Stromal cell of bone marrow (primary cell): ENCODE measurements at regions not wholly inside any gene's neighbourhood (a gene's known extent, or its start where the extent isn't known, plus 50 kb on each side); places are given as distances from the start of the nearest gene placed in this dataset.

Experiments used
- DNase-seq: peaks from one replicate; pipeline ENCODE4 v3.0.0-alpha.2; 2012; ENCODE audit warnings: low read depth

DNA sequence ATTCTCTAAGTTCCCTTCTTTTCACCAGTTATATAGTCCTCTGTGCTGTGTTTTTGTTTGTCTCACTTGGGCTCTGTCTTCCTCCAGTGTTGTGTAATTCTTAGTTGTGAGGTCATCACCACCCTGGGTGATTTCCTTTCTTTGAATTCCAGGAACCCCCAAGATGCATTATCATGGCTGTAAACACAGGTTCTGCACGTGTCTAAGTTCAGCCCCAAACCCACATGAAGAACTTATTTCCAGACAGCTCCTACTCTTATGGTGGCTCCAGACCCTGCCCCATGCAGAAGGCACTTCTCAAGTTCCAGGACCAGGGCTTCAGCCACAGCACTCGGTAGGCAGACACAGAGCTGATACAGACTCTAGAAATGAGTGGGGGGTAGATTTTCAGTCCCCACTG lies 560.5 kb downstream of the BCL11B start:
- DNase-seq: no peak

DNA sequence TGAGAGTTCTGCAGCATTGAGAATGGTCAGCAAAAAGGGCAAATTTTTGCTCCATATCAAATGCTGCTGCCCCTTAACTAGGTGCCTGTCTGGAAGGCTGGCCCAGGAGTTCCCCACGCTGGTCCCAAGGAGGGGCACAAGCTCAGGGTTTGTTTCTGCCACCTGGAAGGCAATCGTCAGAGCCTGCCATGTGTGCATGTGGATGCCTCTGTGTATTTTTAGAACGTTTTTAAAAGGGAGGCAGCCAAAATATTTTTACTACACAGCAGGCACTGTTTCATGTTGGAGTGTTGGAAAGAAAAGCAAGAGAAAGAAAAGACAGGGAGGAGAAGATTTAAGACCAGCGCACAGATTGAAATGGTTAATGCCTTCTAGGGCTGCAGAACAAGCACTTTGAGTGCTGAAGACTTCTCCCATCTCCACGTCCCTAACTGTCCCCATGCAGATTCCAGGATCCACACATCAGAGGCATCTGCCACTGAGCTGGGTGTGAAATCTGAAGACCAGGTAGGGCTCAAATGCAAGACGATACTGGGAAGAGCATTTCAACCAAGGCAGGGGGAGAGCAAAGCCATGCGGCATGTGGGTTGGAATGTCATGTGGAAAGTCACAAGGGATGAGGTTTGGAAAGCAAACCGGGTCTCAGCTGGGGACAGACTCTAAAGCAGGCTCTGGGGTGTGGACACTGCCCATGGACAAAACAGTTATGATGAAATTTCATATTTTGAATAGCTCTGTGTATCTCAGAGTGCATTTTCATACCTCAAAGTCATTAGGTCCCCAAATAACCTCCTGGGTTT lies 557.2 kb downstream of the BCL11B start:
- no peak for DNase-seq

DNA sequence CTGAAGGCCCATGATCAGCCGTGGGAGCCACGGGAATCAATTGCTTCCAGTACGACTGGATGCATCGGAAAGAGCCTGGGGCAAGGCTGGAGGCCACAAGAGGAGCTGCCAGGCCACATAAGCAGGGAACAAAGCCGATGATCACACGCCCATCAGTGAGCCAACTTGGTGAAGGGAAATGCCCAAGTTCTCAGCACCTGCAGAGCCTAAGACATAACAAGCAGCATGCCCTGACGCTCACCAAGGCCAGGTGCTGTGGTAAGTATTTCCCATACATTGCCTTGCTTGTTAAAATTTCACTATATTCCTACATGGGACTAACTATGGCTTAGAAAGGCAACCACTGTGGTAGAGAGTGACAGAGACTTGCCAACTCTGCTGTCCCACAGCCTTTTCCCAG lies 555.9 kb downstream of the BCL11B start:
- DNase-seq: no peak

DNA sequence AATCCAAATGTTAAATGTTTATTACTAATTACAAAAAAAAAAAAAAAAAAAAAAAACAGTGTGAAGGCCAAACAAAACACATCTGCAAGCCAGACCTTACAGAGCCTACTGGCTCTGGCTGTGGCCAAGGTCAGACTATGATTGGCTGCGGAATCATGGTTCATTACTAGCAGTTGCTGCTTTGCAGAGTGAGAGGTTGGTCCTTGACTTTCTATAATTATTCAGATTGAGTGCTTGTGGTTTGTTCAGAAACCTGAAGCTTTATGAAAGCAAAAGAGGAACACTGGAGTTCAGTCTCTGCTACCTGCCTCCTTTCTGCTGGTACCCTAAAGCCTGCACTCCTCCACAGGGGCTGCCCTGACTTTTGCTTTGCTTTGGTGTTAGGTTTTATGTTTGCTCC lies 550.9 kb downstream of the BCL11B start:
- DNase-seq: no peak

DNA sequence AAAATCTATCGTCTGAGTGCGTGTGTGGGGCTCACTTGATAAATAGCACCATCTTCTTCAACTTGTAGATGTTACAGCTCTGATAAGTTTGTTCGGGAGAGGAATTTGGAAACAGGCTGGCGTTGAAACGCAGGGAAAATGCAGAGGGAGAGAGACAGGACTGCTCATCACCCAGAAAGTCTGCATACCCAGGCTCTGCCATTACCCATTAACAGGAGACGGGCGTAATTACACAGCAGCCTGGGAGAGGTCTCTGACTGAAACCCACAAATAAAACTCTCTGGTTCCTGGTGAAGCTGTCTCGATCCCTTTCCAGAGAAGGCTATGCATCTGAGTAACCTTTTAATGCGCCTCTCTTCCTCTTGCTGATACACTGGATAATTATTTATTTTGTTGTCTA lies 547.3 kb downstream of the BCL11B start:
- DNase-seq: no peak

DNA sequence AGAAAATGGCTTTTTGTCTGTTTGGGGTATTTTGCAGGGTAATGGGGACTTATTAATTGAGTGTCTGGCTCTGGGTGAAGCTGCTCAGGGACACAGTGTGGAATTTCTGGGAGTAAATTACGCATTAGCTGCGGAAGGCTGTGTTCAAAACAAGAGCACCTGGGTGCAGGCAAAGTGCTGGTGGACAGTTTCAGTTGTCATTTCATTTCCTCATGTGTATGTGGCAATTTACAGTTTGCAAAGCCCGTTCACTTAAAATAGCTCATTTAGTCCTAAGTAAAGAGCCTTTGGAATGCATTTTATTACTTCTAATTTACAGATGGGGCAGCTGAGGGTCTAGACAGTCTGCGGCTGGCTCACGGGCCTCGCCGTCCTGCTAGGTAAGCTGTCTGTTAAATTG lies 546.8 kb downstream of the BCL11B start:
- DNase-seq: no peak

DNA sequence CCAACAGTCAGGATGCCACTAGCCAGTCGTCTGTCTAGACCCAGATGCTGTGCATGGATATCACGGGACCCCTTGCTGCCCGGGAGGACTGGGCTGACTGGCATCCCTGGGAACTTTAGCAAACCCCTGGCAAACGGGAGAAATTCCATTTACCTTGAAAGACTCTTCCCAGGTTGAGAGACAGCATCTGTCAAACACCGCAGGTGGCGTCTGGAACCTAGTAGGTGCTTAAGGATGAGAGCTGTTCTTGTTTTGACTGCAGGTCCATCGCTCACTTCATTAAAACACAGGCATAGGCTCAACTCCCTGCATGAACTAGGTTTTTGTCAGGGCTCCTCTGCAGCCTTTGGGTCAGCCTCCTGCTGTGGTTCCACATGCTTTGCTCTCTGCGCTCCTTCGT lies 546.3 kb downstream of the BCL11B start:
- no peak for DNase-seq

DNA sequence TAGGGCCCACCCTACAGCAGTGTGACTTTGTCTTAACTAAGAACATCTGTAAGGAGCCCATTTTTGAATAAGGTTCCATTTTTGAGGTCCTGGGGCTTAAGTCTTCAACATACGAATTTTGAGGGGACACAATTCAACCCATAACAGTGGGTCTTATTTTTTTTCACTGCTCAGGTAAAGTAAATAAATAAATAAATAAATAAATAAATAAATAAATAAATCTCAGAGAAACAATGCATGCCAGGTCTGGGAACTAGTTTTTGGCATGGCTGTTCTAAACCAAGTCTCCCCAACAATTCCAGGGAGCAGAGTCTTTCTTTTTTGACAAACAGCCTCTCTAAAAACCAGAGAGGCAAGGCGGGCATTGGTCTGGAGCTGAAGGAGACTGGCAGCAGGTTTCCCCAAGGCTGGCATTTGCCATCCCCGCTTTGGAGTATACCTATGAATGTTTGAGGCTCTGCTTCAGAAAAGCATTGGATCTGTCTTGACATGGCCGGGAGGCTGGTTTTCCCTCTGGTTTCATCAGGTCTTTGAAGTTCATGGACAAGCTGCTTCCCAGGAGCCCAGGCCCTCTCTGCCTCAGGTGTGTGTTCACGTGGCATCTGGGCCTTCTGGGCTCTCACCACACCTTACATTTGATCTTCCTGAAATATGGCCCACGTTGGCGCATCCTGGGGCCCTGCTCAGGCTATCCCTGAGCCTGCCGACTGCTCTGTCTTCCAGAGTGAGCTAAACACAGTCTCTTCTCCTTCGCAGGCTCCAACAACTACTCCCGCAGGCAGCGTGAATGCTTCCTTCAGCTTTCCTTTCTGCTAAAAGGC lies 545.2 kb downstream of the BCL11B start:
- DNase-seq: no peak

DNA sequence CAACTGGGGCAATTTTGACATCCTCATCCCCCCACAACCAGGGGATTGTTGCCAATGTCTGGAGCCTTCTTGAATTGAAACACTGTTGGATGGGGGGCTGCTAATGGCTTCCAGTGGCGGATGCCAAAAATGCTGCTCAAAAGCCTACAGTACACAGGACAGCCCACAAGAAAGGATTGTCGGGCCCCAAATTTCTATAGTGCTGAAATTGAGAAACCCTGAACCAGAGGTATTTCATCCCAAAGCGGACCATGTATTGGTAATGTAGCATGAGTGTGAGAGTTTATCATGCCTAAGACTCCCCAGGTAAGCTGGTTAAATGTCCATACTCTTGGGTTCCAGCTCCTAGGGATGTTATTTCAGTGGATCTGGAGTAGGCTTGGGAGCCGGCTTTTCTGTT lies 544.0 kb downstream of the BCL11B start:
- no peak for DNase-seq

DNA sequence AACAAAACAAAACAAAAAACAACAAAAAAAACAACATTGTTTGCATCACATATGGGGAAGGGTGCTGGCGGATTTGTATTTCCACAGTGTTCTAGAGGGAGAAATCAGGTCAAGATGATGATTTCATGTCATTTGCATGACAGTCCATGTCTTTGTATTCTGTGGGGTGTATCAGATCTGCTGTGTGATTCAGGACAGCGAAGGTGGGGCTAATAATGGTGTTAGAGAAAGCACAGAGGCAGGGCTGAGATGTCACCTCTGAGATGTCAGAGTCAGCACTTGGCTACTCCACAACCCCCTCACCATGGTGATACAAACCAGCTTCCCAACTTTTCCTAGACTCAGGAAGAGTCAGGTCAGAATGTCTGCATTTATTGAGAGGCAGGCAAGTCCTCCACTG lies 543.2 kb downstream of the BCL11B start:
- DNase-seq: no peak

DNA sequence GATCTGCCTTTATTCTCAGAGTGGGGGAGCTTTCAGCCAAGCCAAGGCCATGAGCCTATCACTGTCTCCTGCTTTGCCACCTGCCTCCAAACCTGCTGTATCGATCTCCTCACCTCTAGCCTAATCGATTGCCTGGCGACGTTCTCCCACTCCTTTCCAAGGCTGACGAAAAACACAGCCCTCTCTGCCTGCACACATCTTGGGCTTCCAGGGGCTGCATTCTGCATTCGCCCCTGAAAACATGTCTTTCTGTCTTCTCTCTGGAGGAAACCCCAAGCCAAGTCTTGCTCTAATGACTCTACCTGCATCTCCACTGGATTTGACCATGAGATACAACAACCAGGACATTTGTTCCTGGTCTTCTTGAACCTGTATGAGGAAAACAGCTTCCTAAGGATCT lies 540.7 kb downstream of the BCL11B start:
- DNase-seq: no peak

DNA sequence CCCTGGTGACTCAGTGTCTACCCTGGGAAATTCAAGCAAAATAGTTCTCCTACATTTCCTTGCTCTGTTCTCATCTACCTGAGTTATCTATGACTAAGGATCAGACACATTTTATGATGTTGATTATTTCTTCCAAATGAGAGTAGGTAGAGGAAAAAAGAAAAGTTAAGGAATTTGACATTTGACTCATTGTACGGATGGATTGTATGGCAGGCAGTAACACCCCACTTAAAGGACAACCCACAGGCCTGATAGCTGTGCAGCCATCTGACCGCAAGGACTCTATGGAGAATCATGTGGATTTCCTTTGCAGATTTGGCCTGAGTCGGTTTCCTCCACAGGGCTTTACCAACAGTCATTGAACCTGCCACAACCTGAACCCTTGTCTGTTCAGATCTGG lies 540.3 kb downstream of the BCL11B start:
- no peak for DNase-seq

DNA sequence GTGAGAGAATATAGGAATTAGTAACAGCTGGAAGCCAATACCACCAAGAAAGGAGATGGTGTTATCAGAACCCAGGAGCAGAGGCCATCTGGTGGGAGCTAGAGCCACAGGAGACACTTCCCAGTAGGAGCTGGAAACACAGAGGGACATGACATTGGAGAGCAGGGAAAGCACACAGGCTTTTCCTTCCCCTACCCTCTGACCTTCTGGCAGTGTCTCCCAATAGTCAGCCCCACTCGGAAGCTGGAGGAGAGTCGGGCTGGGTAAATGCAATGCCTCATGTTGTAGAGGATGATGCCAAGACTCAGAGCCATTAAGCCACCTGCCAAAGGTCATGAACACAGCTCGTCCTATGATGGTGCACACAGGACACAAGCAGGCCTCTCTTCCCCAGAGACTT lies 538.5 kb downstream of the BCL11B start:
- no peak for DNase-seq

DNA sequence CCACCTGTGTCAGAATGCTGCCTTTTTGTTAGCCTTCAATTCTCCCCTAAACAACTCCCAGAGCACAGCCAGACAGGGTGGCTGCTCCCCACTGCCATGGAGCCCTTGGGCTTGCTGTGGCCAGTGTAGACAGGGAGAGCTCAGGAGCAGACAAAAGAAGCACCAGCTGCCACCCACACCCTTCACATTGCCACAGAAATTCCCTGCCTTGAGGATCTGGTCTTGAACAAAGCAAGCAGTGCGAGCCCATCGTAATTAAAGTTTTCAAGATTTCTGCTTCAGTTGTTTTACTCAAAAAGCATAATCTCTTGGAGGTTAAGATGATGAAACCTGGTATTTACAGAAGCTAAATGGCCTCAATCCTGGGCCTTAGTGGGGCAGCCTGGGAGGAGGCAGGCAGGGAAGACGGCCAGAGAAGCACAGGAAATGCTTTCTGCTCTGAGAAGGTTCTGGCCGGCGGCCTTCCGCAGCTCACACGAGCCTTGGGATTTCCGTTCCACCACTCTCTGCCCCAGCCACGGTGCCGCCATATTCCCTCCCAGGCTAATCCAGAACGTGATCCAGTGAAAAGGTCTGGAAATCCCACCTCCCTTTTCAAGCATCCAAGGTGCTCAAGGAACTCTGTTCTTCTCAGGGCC lies 535.2 kb downstream of the BCL11B start:
- DNase-seq: no peak

DNA sequence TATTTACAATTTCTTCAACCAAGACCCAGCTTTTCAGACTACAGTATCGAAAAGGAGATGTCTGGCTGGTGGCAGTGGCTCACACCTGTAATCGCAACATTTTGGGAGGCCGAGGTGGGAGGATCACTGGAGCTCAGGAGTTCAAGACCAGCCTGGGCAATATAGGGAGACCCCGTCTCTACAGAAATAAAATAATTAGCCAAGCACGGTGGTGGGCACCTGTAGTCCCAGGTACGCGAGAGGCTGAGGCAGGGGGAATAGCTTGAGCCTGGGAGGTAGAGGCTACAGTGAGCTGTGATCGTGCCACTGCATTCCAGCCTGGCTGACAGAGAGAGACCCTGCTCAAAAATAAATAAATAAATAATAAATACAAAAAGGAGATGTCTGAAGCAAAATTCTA lies 530.5 kb downstream of the BCL11B start:
- no peak for DNase-seq

DNA sequence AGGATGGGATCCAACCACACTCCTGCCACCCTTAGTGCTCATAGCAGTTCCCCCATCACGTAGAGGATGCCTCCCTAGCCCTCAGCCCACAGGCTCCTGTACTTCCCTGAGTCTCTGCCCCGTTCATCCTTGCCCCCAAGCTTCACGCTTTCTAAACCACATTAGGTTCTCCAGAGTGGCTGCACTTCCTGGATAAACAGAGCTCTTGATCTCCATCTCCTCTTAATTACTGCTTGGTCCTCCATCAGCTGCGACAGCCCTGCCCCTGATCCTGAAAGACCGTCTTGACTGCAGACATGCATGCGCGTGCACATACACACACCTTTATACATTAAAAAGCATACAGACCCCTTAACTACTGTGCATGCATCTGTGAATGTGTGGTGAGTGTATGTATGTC lies 530.0 kb downstream of the BCL11B start:
- no peak for DNase-seq

DNA sequence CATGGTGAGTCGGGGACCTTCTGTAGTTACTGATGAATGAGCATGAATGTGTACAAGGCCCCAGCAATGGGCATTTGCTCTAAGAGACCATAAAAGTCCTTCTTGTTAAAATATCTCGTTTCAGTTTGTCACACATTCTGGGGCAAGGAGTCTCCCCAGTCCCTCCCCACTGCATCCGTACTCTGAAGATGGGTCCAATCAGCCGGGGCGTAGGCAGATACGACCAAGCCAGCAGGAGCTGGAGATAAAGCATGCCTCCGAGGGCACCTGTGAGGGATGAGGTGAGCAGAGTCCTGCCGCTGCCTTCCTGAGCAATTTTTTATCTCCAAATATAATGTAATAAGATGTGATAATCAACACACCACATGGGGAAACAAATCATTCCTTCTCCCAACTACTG lies 528.5 kb downstream of the BCL11B start:
- DNase-seq: no peak

DNA sequence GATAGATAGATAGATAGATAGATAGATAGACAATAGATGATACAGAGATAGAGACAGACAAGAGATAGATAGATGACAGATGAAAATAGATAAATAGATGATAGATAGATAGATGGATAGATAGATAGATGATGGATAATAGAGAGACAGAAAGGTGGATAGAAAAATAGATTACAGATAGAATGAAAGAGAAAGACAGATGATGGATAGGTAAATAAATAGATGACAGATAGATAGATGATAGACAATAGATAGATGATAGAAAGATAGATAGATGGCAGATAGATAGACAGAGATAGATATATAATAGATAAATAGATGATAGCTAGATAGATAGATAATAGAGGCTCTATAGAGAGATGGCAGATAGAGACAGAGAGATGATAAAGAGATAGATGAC lies 523.0 kb downstream of the BCL11B start:
- no peak for DNase-seq

DNA sequence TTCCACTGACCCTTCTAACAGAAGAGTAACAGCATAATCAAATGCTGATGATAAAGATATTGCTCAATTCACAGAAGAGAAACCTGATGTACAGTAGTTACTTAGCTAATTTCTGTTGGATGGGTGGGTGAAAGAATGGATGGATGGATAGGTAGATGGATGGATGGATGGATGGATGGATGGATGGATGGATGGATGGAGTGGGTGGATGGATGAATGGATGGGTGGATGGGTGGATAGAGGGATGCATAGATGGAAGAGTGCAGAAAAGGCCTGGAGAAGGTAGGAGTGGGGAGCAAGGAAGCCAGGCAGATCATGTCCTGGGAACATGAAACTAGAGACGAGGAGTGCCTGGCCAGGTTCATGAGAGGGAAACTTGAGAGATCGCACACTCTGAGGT lies 520.9 kb downstream of the BCL11B start:
- no peak for DNase-seq

DNA sequence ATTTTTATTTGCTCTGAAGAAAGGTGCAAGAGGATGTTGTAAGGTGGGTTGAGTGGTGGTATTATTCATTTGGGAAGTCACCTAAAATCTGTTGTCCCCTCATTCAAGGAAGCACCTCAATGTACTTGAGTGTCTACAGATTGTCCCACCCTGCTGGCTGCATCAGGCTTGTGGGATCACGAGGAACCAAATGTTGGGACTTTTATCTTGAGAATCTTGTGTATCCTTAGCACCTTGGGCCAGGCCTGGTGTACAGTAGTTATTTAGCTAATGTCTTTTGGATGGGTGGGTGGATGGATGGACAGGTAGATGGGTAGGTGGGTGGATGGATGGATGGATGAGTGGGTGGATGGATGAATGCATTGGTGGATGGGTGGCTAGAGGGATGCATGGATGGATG lies 519.3 kb downstream of the BCL11B start:
- no peak for DNase-seq

DNA sequence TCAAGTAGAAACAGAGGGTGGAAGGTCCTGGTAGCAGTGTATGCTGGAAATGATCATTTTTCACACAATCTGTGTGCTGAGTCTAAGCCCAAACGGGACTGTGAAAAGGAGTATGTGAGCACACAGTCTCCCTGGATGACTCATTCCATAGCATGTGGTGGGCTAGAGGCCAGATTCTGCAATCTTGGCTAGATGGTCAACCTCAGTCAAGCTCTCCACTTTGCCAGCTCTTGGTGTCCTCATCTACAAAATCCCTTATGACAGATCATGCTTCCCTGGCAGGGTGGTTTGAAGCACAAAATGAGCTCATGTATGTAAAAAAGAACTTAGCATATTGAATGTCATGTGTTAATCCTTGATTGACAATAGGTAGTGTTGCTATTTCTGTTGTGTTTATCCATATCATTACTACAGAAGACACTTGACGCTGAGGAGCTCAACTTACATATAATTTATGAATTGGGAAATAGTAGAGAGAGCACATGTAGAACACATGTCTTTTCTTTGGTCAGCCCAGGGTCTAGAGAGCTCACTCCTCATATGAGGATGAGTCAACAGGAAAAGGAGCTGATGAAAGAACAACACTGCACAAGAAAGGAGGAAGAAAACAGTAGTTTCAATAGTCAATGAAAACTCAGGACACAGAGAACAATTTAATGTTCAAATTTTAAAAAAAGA lies 517.5 kb downstream of the BCL11B start:
- no peak for DNase-seq

DNA sequence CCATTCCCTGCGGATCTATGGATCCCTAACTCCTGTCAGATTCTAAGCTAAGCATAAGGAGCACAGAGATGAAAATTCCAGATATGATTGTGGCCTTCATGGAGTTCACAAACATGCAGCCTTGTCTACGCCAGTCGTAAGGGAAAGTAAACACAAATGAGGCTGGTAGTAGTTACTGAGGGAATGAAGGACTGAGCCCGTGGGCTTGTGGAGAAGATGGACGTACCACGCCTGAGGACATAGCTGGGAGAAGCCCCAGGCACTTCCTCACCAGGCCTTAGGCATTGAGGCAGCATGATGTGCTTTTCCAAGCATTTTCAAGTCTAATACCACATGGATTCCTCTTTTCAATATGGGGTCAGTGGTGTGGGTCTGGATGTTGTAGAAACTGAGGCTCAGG lies 515.2 kb downstream of the BCL11B start:
- no peak for DNase-seq

DNA sequence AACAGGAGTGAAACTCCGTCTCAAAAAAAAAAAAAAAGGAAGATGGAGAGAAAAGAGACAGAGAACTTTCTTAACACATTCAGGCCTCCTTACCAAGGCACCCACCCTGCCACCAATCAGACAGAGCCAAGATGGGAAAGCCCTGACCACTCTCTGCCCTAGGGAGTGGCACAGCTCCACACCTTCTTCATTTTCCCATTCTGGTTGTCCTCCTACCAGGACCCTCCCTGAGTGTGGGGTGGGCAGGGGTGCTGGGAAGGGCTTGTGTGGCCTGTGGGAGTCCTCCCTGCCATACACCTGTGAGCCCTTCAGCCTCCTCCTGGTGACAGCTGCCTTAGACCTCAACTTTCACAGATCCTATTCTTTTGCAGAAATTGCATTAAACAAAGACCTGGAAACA lies 513.6 kb downstream of the BCL11B start:
- DNase-seq: no peak
